IMR-90 (cell line): ENCODE measurements at regions not wholly inside any gene's neighbourhood (a gene's known extent, or its start where the extent isn't known, plus 50 kb on each side); places are given as distances from the start of the nearest gene placed in this dataset.

ENCODE experiments used
- ATAC-seq: fragments of 200-7000 bp; cut with Tn5 transposase; 2 replicates; pipeline ENCODE4 v1.9.1; 2020; ENCODE audit warnings: low read depth, mild to moderate bottlenecking, moderate library complexity
- BruUV-seq: library from RNA; stranded (reverse); fragments of 400-500 nt; replicated peaks from 2 replicates; lab custom pipeline; 2021; lab: Mats Ljungman, UMichigan
- CTCF ChIA-PET: fragments of 300-600 bp; formaldehyde crosslinking; extraction: SDS; loops from one replicate; lab custom pipeline; 2021; ENCODE audit warnings: antibody characterized with exemption; lab: Yijun Ruan, JAX
- POLR2A ChIA-PET: fragments of 300-600 bp; sonication (Branson Sonifier 250); formaldehyde crosslinking; loops from one replicate; lab custom pipeline; 2022; ENCODE audit warnings: antibody characterized with exemption; ENCODE audit not compliant: unreplicated experiment; lab: Charles Lee
- DNase-seq: peaks from one replicate; pipeline ENCODE4 v3.0.0; 2013
- H2AFZ ChIP-seq: replicated peaks from 2 replicates; pipeline ENCODE3; 2013; ENCODE audit warnings: low read length, mild to moderate bottlenecking; ENCODE audit not compliant: poor library complexity
- H2AK5ac ChIP-seq: 2 replicates; pipeline ENCODE4 v1.6.1; 2013; ENCODE audit warnings: low read depth, low read length, inconsistent platforms
- H2AK9ac ChIP-seq: replicated peaks from 2 replicates; pipeline ENCODE3; 2013; ENCODE audit warnings: mild to moderate bottlenecking, low read depth, low read length, moderate library complexity; ENCODE audit not compliant: poor library complexity
- H2BK120ac ChIP-seq: 2 replicates; pipeline ENCODE4 v1.6.1; 2013; ENCODE audit warnings: low read depth, low read length, inconsistent platforms
- H2BK15ac ChIP-seq: 3 replicates; pipeline ENCODE4 v1.6.1; 2013; ENCODE audit warnings: low read depth, low read length, inconsistent platforms
- H2BK20ac ChIP-seq: 2 replicates; pipeline ENCODE4 v1.6.1; 2013; ENCODE audit warnings: low read depth, mild to moderate bottlenecking, inconsistent platforms, low read length, moderate library complexity
- H2BK5ac ChIP-seq: 2 replicates; pipeline ENCODE4 v1.6.1; 2013; ENCODE audit warnings: mild to moderate bottlenecking, low read depth, low read length, inconsistent platforms; ENCODE audit not compliant: poor library complexity, severe bottlenecking
- H3K14ac ChIP-seq: replicated peaks from 2 replicates; pipeline ENCODE4 v1.6.1; 2013; ENCODE audit warnings: low read depth, low read length, inconsistent platforms
- H3K18ac ChIP-seq: 2 replicates; pipeline ENCODE4 v1.6.1; 2013; ENCODE audit warnings: low read depth, low read length, control low read depth
- H3K23ac ChIP-seq: 2 replicates; pipeline ENCODE4 v1.6.1; 2013; ENCODE audit warnings: low read depth, low read length, inconsistent platforms
- H3K27ac ChIP-seq: 2 replicates; pipeline ENCODE4 v1.5.1; 2013; ENCODE audit warnings: mild to moderate bottlenecking, control low read depth, low read length; ENCODE audit not compliant: insufficient read depth
- H3K27me3 ChIP-seq: 2 replicates; pipeline ENCODE4 v1.6.1; 2013; ENCODE audit warnings: low read length; ENCODE audit not compliant: control insufficient read depth, insufficient read depth
- H3K36me3 ChIP-seq: 2 replicates; pipeline ENCODE4 v1.6.1; 2013; ENCODE audit warnings: low read length, mixed read lengths; ENCODE audit not compliant: control insufficient read depth, insufficient read depth
- H3K4ac ChIP-seq: 2 replicates; pipeline ENCODE4 v1.6.1; 2013; ENCODE audit warnings: low read depth, low read length, inconsistent platforms
- H3K4me1 ChIP-seq: 2 replicates; pipeline ENCODE4 v1.6.1; 2013; ENCODE audit warnings: low read length, mixed read lengths; ENCODE audit not compliant: control insufficient read depth, insufficient read depth
- H3K4me2 ChIP-seq: 2 replicates; pipeline ENCODE4 v1.6.1; 2013; ENCODE audit warnings: low read depth, mild to moderate bottlenecking, control low read depth, low read length, moderate library complexity
- H3K4me3 ChIP-seq: 2 replicates; pipeline ENCODE4 v1.5.1; 2013; ENCODE audit warnings: low read depth, mild to moderate bottlenecking, control low read depth, low read length, moderate library complexity; ENCODE audit not compliant: insufficient read depth
- H3K56ac ChIP-seq: 2 replicates; pipeline ENCODE4 v1.6.1; 2013; ENCODE audit warnings: low read length, inconsistent platforms; ENCODE audit not compliant: insufficient read depth; ENCODE audit errors: extremely low read depth
- H3K79me1 ChIP-seq, 2 experiments: 2 replicates each; pipeline ENCODE4 v1.6.1; 2013; ENCODE audit warnings: low read length in 2 of 2, inconsistent platforms in 1 of 2, low read depth in 1 of 2
- H3K9ac ChIP-seq: 2 replicates; pipeline ENCODE4 v1.6.1; 2013; ENCODE audit warnings: low read depth, low read length, control low read depth
- H3K9me1 ChIP-seq: 2 replicates; pipeline ENCODE4 v1.6.1; 2013; ENCODE audit warnings: low read length, inconsistent platforms; ENCODE audit not compliant: insufficient read depth
- H3K9me3 ChIP-seq: 2 replicates; pipeline ENCODE4 v1.6.1; 2013; ENCODE audit warnings: low read length; ENCODE audit not compliant: control insufficient read depth, insufficient read depth
- H4K20me1 ChIP-seq: 2 replicates; pipeline ENCODE4 v1.6.1; 2013; ENCODE audit warnings: low read length, inconsistent platforms; ENCODE audit not compliant: insufficient read depth
- H4K5ac ChIP-seq: 2 replicates; pipeline ENCODE4 v1.6.1; 2013; ENCODE audit warnings: mild to moderate bottlenecking, low read depth, low read length, control low read depth
- H4K8ac ChIP-seq, 2 experiments: 2 replicates each; pipeline ENCODE4 v1.6.1; 2013; ENCODE audit warnings: low read depth in 2 of 2, low read length in 2 of 2, control low read depth in 1 of 2, inconsistent platforms in 1 of 2
- H4K91ac ChIP-seq: 2 replicates; pipeline ENCODE4 v1.6.1; 2013; ENCODE audit warnings: low read depth, low read length, inconsistent platforms; ENCODE audit not compliant: insufficient read depth
- BHLHE40 ChIP-seq: fragments of 150-350 bp; IDR thresholded peaks from 2 replicates; pipeline ENCODE4 v1.6.1; 2016; ENCODE audit warnings: mild to moderate bottlenecking, low read depth, low read length
- CEBPB ChIP-seq: IDR thresholded peaks from 2 replicates; pipeline ENCODE4 v1.6.1; 2012; ENCODE audit warnings: low read depth, low read length, improper control_type of control experiment
- ELK1 ChIP-seq: fragments of 150-350 bp; IDR thresholded peaks from 2 replicates; pipeline ENCODE4 v1.6.1; 2016; ENCODE audit warnings: low read depth, mild to moderate bottlenecking, low read length, moderate library complexity, borderline replicate concordance
- FOS ChIP-seq: fragments of 150-350 bp; IDR thresholded peaks from 2 replicates; pipeline ENCODE4 v1.6.1; 2016; ENCODE audit warnings: low read depth, low read length
- MAFK ChIP-seq: IDR thresholded peaks from 2 replicates; pipeline ENCODE4 v1.6.1; 2012; ENCODE audit warnings: low read depth, low read length, improper control_type of control experiment
- MAZ ChIP-seq: IDR thresholded peaks from 2 replicates; pipeline ENCODE4 v1.6.1; 2012; ENCODE audit warnings: low read depth, mild to moderate bottlenecking, low read length, improper control_type of control experiment, moderate library complexity, borderline replicate concordance
- MXI1 ChIP-seq: IDR thresholded peaks from 2 replicates; pipeline ENCODE4 v1.6.1; 2012; ENCODE audit warnings: low read depth, mild to moderate bottlenecking, low read length, moderate library complexity, borderline replicate concordance
- POLR2A ChIP-seq: IDR thresholded peaks from 2 replicates; pipeline ENCODE4 v1.6.1; 2012; ENCODE audit warnings: mild to moderate bottlenecking, low read depth, low read length
- RAD21 ChIP-seq: IDR thresholded peaks from 2 replicates; pipeline ENCODE4 v1.6.1; 2012; ENCODE audit warnings: low read length, improper control_type of control experiment
- RCOR1 ChIP-seq: IDR thresholded peaks from 2 replicates; pipeline ENCODE4 v1.6.1; 2012; ENCODE audit warnings: mild to moderate bottlenecking, low read length, improper control_type of control experiment; ENCODE audit not compliant: insufficient replicate concordance
- RFX5 ChIP-seq: IDR thresholded peaks from 2 replicates; pipeline ENCODE4 v1.8.0; 2012; ENCODE audit warnings: low read depth, mild to moderate bottlenecking, low read length, moderate library complexity
- WGBS, 2 experiments: methylation state at CpG; one replicate each; pipeline versions ENCODE4 v1.1.5 to v1.1.7; 2013; ENCODE audit warnings: missing lambda C conversion rate in 2 of 2; ENCODE audit not compliant: insufficient read length in 1 of 2; ENCODE audit errors: extremely low coverage in 2 of 2; 5-methylcytosine and 5-hydroxymethylcytosine counted together
- dilution Hi-C: fragments of 300-500 bp; cut with HindIII; formaldehyde crosslinking; loops from one replicate; pipeline ENCODE4 v1.14.3; 2018; ENCODE audit warnings: low sequenced_read_pairs; ENCODE audit not compliant: unreplicated experiment
- in situ Hi-C: fragments of 300-500 bp; cut with MboI; formaldehyde crosslinking; loops from 3 replicates; pipeline ENCODE4 v1.14.3; 2019; ENCODE audit warnings: low sequenced_read_pairs, inconsistent platforms, mixed read lengths
- intact Hi-C: fragments of 100-400 bp; cut with micrococcal nuclease; formaldehyde crosslinking; loops from 2 replicates; pipeline ENCODE4 v1.10.0; 2022
- TF ChIP-seq, protein P1 (sequence below): fragments of 150-350 bp; IDR thresholded peaks from 2 replicates; pipeline ENCODE4 v1.6.1; 2017; ENCODE audit warnings: mild to moderate bottlenecking, antibody characterized with exemption, low read length, low read depth
- TF ChIP-seq, protein P2 (sequence below): conservative IDR thresholded peaks from 2 replicates; pipeline ENCODE4 v1.5.1; 2012; ENCODE audit warnings: mild to moderate bottlenecking, low read depth, low read length, improper control_type of control experiment

GRCh38 chr2:219958941-219959340, 331.5 kb downstream of the SLC4A3 start:
- WGBS, 2 experiments: no CpG with 5 or more reads among the region's 1 CpG
- in situ Hi-C loops: no loop called here
- CTCF ChIA-PET: no interaction called here
- Histone ChIP-seq H3K23ac (no peak overlapping the region), H3K56ac (no peak overlapping the region), H3K27ac (no peak overlapping the region), H2BK120ac (no peak overlapping the region), H3K14ac (no peak overlapping the region), H3K4me2 (no peak overlapping the region), H3K9me1 (no peaks in the 10 kb centered on the region), H2AFZ (no peak overlapping the region), H3K9ac (no peak overlapping the region), H3K4me1 (no peaks in the 10 kb centered on the region), H3K79me1 (no peaks in the 10 kb centered on the region), H4K20me1 (no peaks in the 10 kb centered on the region), H2BK15ac (no peak overlapping the region), H3K4ac (no peak overlapping the region), H3K4me3 (no peak overlapping the region), H4K91ac (no peak overlapping the region), H3K36me3 (no peaks in the 10 kb centered on the region), H3K27me3 (no peaks in the 10 kb centered on the region), H2AK5ac (no peak overlapping the region), H3K9me3 (peaks cover 11% of the 10 kb centered on the region; the same call in 1 of the 2 replicates), H2BK5ac (no peak overlapping the region), H4K5ac (no peak overlapping the region), H2AK9ac (no peak overlapping the region), H2BK20ac (no peak overlapping the region), H3K18ac (no peak overlapping the region), H4K8ac (no peak overlapping the region)
- TF ChIP-seq MAFK (no peak), RAD21 (no peak), CEBPB (no peak), RFX5 (no peak), BHLHE40 (no peak), MXI1 (no peak), POLR2A (no peak), ELK1 (no peak), FOS (no peak), RCOR1 (no peak), MAZ (no peak)
- TF ChIP-seq, protein P1, sequence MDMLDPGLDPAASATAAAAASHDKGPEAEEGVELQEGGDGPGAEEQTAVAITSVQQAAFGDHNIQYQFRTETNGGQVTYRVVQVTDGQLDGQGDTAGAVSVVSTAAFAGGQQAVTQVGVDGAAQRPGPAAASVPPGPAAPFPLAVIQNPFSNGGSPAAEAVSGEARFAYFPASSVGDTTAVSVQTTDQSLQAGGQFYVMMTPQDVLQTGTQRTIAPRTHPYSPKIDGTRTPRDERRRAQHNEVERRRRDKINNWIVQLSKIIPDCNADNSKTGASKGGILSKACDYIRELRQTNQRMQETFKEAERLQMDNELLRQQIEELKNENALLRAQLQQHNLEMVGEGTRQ: no peak
- TF ChIP-seq, protein P2, sequence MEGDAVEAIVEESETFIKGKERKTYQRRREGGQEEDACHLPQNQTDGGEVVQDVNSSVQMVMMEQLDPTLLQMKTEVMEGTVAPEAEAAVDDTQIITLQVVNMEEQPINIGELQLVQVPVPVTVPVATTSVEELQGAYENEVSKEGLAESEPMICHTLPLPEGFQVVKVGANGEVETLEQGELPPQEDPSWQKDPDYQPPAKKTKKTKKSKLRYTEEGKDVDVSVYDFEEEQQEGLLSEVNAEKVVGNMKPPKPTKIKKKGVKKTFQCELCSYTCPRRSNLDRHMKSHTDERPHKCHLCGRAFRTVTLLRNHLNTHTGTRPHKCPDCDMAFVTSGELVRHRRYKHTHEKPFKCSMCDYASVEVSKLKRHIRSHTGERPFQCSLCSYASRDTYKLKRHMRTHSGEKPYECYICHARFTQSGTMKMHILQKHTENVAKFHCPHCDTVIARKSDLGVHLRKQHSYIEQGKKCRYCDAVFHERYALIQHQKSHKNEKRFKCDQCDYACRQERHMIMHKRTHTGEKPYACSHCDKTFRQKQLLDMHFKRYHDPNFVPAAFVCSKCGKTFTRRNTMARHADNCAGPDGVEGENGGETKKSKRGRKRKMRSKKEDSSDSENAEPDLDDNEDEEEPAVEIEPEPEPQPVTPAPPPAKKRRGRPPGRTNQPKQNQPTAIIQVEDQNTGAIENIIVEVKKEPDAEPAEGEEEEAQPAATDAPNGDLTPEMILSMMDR: no peak
- ATAC-seq: no peak
- DNase-seq: no peak
- BruUV-seq: no TSS peak
- intact Hi-C loops: no loop called here
- POLR2A ChIA-PET: no interaction called here
- dilution Hi-C loops: no loop called here
